ENCODE measurements at regions not wholly inside any gene's neighbourhood (a gene's known extent, or its start where the extent isn't known, plus 50 kb on each side); places are given as distances from the start of the nearest gene placed in this dataset.
A peak's percentile ranks its signal among the peaks of the same experiment; 100 is the strongest.

GRCh38 chr4:22962295-22962694 lies 269.6 kb downstream of the GBA3 start:
- Mint-ChIP-seq H3K27me3 (ENCODE audit: unreplicated experiment) (no peaks in the 10 kb centered on the region), H3K9me3 (ENCODE audit: unreplicated experiment) (no peaks in the 10 kb centered on the region), H3K4me1 (ENCODE audit: low read depth, unreplicated experiment) (peaks cover 5% of the 10 kb centered on the region), H3K27ac (ENCODE audit: unreplicated experiment) (no peak overlapping the region), H3K4me3 (ENCODE audit: unreplicated experiment) (no peak overlapping the region), H3K36me3 (ENCODE audit: unreplicated experiment) (no peaks in the 10 kb centered on the region)
- TF ChIP-seq CTCF (IDR thresholded peaks at IDR 0.05; ENCODE audit: partially characterized antibody, unreplicated experiment): peak; percentile 73
- DNase-seq: no peak

GRCh38 chr4:22959483-22959882 lies 266.7 kb downstream of the GBA3 start:
- H3K27me3 Mint-ChIP-seq (ENCODE audit: unreplicated experiment): no peaks in the 10 kb centered on the region
- no peak for TF ChIP-seq CTCF (IDR thresholded peaks at IDR 0.05; ENCODE audit: partially characterized antibody, unreplicated experiment)
- no peak for DNase-seq
- H3K36me3 Mint-ChIP-seq (ENCODE audit: unreplicated experiment): no peaks in the 10 kb centered on the region
- H3K4me3 Mint-ChIP-seq (ENCODE audit: unreplicated experiment): no peak overlapping the region
- H3K27ac Mint-ChIP-seq (ENCODE audit: unreplicated experiment): no peak overlapping the region
- peaks cover 5% of the 10 kb centered on the region for H3K4me1 Mint-ChIP-seq (ENCODE audit: low read depth, unreplicated experiment)
- no peaks in the 10 kb centered on the region for H3K9me3 Mint-ChIP-seq (ENCODE audit: unreplicated experiment)

- no peaks in the 10 kb centered on the region for H3K27me3 Mint-ChIP-seq (ENCODE audit: unreplicated experiment)
- H3K4me3 Mint-ChIP-seq (ENCODE audit: unreplicated experiment): no peak overlapping the region
- peaks cover 5% of the 10 kb centered on the region for H3K4me1 Mint-ChIP-seq (ENCODE audit: low read depth, unreplicated experiment)
- no peaks in the 10 kb centered on the region for H3K36me3 Mint-ChIP-seq (ENCODE audit: unreplicated experiment)
- H3K27ac Mint-ChIP-seq (ENCODE audit: unreplicated experiment): no peak overlapping the region
- H3K9me3 Mint-ChIP-seq (ENCODE audit: unreplicated experiment): no peaks in the 10 kb centered on the region
- no peak for DNase-seq
- TF ChIP-seq CTCF (IDR thresholded peaks at IDR 0.05; ENCODE audit: partially characterized antibody, unreplicated experiment): no peak
Observed at GRCh38 chr4:22957774-22958309, 265.1 kb downstream of the GBA3 start.

- DNase-seq: no peak
- Mint-ChIP-seq H3K9me3 (ENCODE audit: unreplicated experiment) (no peaks in the 10 kb centered on the region), H3K27ac (ENCODE audit: unreplicated experiment) (no peak overlapping the region), H3K4me3 (ENCODE audit: unreplicated experiment) (no peak overlapping the region), H3K36me3 (ENCODE audit: unreplicated experiment) (no peaks in the 10 kb centered on the region), H3K4me1 (ENCODE audit: low read depth, unreplicated experiment) (no peaks in the 10 kb centered on the region), H3K27me3 (ENCODE audit: unreplicated experiment) (no peaks in the 10 kb centered on the region)
- TF ChIP-seq CTCF (IDR thresholded peaks at IDR 0.05; ENCODE audit: partially characterized antibody, unreplicated experiment): no peak
Observed at GRCh38 chr4:22949161-22949855, 256.6 kb downstream of the GBA3 start.

DNA sequence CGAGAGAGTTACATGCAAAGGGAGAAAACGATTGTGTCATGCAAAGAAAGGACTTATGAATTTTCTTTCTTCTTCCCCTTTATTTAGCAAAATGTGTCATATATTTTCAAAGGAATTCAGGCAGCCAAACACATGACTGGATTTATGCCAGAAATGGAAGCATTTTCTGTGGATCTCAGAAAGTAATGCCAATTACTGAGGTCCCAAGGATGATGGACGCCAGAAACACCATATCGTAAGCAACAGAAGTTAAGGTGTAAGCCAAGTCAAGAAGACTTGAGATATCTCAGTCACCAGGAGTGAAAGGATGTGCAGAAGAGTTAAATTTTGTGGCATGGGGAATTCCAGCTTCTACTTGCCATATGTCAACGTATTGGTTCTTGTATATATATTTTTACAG lies 255.1 kb downstream of the GBA3 start:
- no peak for TF ChIP-seq CTCF (IDR thresholded peaks at IDR 0.05; ENCODE audit: partially characterized antibody, unreplicated experiment)
- no peak for DNase-seq
- no peak overlapping the region for H3K4me3 Mint-ChIP-seq (ENCODE audit: unreplicated experiment)
- H3K4me1 Mint-ChIP-seq (ENCODE audit: low read depth, unreplicated experiment): no peaks in the 10 kb centered on the region
- no peaks in the 10 kb centered on the region for H3K36me3 Mint-ChIP-seq (ENCODE audit: unreplicated experiment)
- H3K27ac Mint-ChIP-seq (ENCODE audit: unreplicated experiment): no peak overlapping the region
- no peaks in the 10 kb centered on the region for H3K9me3 Mint-ChIP-seq (ENCODE audit: unreplicated experiment)
- H3K27me3 Mint-ChIP-seq (ENCODE audit: unreplicated experiment): no peaks in the 10 kb centered on the region
